Rectal smooth muscle tissue (tissue), 1 donor: ENCODE measurements at regions not wholly inside any gene's neighbourhood (a gene's known extent, or its start where the extent isn't known, plus 50 kb on each side); places are given as distances from the start of the nearest gene placed in this dataset.

Experiments used
- H3K27ac ChIP-seq: one replicate; pipeline ENCODE4 v1.7.0; 2013; ENCODE audit warnings: low read depth, low read length, inconsistent platforms
- H3K27me3 ChIP-seq: one replicate; pipeline ENCODE4 v1.7.0; 2013; ENCODE audit warnings: low read length; ENCODE audit not compliant: control insufficient read depth, insufficient read depth
- H3K36me3 ChIP-seq: one replicate; pipeline ENCODE4 v1.7.0; 2013; ENCODE audit warnings: low read length; ENCODE audit not compliant: control insufficient read depth, insufficient read depth
- H3K4me1 ChIP-seq: one replicate; pipeline ENCODE4 v1.7.0; 2013; ENCODE audit warnings: low read length; ENCODE audit not compliant: control insufficient read depth, insufficient read depth
- H3K4me3 ChIP-seq: one replicate; pipeline ENCODE4 v1.7.0; 2013; ENCODE audit warnings: low read length
- H3K9ac ChIP-seq: one replicate; pipeline ENCODE4 v1.7.0; 2013; ENCODE audit warnings: low read length

DNA sequence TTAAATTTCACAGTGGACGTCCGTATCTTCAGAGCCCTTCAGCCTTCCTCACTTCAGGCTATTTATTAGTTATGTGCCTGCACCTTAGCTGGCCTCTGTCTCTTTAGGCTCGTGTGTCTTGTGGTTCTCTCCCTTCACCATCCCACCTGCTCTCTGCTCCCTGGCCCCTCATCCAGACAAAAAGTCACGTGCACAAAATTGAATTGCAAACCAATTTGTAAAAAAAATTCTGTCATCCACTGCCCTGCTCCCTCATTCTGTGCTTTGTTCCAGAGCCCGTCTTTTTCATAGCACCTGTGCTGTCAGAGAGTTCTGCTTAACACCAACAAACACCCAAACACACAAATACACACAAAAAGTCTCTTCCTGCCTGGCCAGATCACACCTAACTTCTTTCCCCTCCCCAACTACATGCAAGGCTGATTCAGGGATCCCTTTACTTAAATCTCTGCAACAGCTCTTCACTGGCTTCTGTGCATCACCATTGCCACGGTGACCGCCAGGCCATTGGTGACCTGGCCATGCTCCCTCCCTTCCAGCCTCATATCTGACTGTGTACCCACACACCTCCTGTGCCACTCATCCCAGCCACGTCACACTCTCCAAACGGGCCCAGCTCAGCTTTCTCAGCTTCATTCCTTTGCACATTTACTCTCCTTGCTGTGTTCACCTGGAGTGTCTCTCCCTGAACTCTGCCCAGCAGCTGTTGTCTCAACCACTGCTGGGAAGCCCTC lies 205.7 kb downstream of the TTC8 start:
- no peak overlapping the region for H3K9ac ChIP-seq
- no peak overlapping the region for H3K4me3 ChIP-seq
- no peaks in the 10 kb centered on the region for H3K36me3 ChIP-seq
- peaks cover 4% of the 10 kb centered on the region for H3K27me3 ChIP-seq
- no peak overlapping the region for H3K27ac ChIP-seq
- H3K4me1 ChIP-seq = no peaks in the 10 kb centered on the region

DNA sequence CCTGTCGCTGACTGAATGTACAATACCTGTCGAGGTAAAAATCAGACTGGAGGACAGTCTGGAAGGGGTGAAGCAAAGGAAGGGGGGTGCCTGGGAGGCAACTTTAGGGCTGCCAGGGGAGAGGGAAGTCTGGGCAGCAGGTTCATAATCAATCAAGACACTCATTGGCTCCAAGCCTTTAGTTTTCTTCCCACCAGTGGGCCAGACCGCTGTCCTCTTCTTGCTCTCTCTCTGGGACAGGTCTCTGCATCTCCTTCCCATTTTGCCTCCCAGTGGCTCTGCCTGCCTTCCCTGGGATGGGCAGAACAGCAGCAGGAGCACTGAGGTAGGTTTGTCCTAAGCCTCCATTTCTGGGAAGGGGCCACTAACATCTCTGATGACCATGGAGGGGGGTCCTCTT lies 206.5 kb downstream of the TTC8 start:
- H3K9ac ChIP-seq = no peak overlapping the region
- H3K27me3 ChIP-seq = peaks cover 4% of the 10 kb centered on the region
- no peak overlapping the region for H3K27ac ChIP-seq
- H3K36me3 ChIP-seq = no peaks in the 10 kb centered on the region
- H3K4me1 ChIP-seq = no peaks in the 10 kb centered on the region
- H3K4me3 ChIP-seq = no peak overlapping the region

DNA sequence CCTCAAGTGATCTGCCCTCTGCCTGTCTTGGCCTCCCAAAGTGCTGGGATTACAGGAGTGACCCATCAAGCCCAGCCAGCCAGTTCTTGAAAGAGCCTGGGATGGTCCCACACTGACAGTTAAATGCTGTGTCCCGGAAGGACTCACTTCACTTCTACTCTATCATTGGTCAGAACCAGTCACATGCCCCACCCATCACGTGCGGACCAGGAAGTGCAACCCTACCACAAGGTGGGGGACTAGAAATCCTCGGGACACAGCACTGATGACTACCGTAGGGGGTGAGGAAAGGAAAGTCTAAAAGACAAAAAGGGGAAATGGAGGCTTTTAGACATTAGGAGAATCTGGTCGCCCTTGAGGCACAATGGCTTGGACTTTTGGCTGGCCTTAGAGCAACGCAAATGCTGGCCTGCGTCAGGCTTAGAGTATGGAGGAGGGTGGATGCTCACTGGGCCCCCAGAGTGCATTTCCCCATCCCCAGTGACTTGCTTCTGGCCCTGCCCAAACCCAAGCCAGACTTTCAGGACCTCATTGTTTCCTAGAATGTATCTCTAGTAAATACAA lies 207.7 kb downstream of the TTC8 start:
- Histone ChIP-seq H3K4me3 (no peak overlapping the region), H3K27me3 (peaks cover 4% of the 10 kb centered on the region), H3K36me3 (no peaks in the 10 kb centered on the region), H3K27ac (no peak overlapping the region), H3K9ac (no peak overlapping the region), H3K4me1 (no peaks in the 10 kb centered on the region)

DNA sequence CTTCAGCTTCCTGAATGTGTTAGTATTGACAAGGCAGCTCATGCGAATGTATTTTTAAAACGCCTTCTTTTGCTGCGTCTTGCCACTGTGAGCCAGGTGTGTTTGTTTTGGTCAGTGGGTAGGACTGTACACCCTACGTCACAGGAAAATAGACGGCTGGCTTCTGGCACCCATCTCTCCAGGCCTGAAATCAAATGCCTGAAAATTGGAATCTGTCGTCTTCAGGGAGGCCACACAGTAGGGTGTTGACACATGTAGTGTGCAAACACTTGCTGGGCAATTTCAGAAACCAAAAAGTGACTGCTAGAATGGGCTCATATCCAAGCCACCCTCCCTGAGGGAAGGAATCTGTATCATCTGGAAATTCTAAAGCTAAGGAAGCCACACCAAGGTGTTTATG lies 209.3 kb downstream of the TTC8 start:
- Histone ChIP-seq H3K36me3 (no peaks in the 10 kb centered on the region), H3K4me3 (no peak overlapping the region), H3K27me3 (peaks cover 4% of the 10 kb centered on the region), H3K4me1 (no peaks in the 10 kb centered on the region), H3K9ac (no peak overlapping the region), H3K27ac (no peak overlapping the region)

DNA sequence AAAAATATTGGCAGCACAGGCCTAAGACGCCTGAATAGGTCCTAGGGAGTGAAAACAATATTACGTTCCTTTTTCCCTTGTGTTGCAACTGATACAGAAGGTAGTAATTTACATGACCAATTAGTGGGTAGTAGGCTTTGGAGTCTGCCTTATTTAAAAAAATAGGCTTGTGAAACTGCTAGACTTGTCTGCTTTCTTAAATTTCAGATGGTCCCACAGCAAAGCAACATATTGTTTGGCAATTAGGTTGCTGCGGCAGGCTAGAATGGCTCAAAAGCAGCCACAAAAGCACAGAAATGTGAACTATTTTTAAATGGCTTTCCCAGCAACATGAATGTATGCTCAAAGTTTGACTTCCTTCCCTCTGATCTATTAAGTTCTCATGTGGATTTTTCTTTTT lies 211.9 kb downstream of the TTC8 start:
- H3K36me3 ChIP-seq = no peaks in the 10 kb centered on the region
- H3K27me3 ChIP-seq = no peaks in the 10 kb centered on the region
- H3K4me1 ChIP-seq = no peaks in the 10 kb centered on the region
- no peak overlapping the region for H3K9ac ChIP-seq
- H3K27ac ChIP-seq = no peak overlapping the region
- no peak overlapping the region for H3K4me3 ChIP-seq

DNA sequence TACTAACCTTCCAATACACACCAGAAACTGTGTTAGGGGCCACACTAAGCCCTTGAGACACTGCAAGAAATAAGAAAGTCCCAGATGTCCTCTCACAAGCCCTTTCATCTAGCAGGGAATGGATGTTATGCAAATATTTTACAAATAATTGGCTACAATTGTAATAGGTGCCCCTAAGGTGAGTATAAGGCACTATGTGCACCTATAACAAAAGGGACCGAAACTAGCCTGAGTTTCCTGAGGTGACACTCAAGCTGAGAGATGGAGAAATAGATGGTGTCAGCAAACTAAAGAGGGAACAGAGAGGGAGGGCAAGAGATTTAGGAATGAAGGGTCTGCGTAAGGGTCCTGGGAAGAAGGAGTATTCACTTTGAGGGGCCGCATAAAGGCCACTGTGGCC lies 212.6 kb downstream of the TTC8 start:
- H3K27ac ChIP-seq = no peak overlapping the region
- H3K9ac ChIP-seq = no peak overlapping the region
- no peaks in the 10 kb centered on the region for H3K4me1 ChIP-seq
- no peaks in the 10 kb centered on the region for H3K27me3 ChIP-seq
- no peaks in the 10 kb centered on the region for H3K36me3 ChIP-seq
- no peak overlapping the region for H3K4me3 ChIP-seq

DNA sequence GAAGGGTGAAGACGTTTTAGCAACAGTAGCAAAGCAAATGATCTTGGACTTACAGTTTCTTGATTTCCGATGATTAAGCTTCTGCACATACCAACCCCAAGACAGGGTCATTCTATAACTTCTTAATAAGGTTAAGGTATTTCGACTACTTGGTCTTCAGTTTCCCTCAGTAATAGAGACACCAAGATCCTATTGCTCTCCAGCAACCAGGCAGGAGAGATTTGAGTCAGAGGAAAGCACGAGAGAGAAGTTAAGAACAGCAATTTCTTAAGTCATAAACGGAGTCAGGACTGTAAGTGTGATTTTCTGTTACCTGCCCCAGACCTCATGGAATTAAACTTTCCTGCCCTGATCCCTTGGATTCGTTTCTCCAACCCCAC lies 215.6 kb downstream of the TTC8 start:
- no peaks in the 10 kb centered on the region for H3K36me3 ChIP-seq
- no peak overlapping the region for H3K9ac ChIP-seq
- no peaks in the 10 kb centered on the region for H3K4me1 ChIP-seq
- no peaks in the 10 kb centered on the region for H3K27me3 ChIP-seq
- peak overlapping the region; percentile 80 for H3K27ac ChIP-seq
- H3K4me3 ChIP-seq = no peak overlapping the region

DNA sequence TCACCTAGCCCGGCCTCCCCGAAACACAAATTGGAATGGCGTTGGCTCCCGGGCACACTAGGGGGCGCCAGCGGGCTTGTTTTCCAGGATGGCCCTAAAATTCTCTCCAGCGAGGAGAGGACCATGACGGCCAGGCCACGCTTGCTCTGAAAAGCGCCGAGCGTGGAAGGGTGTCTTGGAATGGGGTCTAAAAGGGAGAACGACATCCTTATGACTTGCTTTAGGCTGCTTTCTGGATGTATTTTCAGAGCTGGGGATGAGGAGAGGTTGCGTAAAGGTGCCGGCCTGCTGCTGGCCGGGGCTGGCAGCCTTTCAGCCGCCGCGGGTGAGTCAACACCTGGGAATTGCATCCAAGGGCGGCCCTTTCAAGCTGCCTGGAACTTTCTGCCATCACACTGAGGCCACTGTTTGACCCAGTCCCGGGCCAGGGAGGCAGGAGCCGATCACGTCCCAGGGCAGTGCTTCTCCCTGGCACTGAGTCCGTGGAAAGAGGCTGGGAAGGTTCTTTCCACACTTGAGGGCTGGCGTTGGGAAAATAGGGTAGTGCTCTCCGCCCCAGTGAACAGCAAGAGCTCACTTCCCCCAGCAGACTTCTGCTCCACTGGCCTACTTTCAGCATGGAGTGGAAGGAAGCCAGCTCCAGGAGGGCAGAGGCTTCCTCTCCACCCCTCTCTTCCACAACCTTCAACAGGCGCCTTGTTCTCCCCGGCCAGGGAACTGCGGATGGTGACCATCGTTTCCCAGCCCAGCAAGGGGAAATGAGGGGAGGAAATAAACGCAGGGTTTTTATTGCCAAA lies 216.2 kb downstream of the TTC8 start:
- no peaks in the 10 kb centered on the region for H3K27me3 ChIP-seq
- H3K9ac ChIP-seq = peak overlapping the region; percentile 19
- no peaks in the 10 kb centered on the region for H3K36me3 ChIP-seq
- H3K4me3 ChIP-seq = peak overlapping the region; percentile 67
- H3K4me1 ChIP-seq = no peaks in the 10 kb centered on the region
- peak overlapping the region; percentile 80 for H3K27ac ChIP-seq

DNA sequence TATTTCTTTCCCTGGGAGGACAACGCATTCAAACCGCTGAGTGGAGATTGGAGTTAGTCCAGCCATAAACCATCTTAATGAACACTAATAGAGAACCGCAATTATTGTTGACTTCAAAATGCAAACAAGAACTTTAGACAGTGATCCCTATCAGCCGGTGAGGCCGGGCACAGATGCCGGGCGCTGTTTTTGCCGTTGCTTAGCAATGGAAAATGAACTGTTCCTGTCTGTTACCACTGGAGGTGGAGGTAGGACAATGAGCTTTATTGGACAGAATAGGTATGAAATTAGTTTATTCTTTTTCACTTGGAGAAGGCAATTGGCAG lies 216.8 kb downstream of the TTC8 start:
- H3K27ac ChIP-seq = peak overlapping the region; percentile 80

DNA sequence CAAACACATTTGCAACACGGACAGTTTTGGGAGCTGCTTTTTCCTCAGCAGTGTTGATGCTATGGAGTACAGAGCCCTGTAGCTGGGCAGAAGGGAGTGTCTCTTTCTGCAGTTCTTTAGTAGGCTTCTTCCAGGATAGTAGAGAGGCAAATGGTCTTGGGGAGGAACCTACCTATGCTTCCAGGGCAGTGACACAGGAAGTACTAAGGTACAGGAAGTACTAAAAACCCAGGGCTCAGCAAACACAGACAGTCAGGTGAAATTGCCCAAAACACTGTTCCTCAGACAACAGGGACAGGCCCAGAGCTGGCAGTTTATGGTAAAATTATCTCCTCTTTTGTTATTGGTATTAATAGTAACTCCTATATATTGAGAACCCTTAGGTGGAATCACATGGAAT lies 217.6 kb downstream of the TTC8 start:
- no peaks in the 10 kb centered on the region for H3K36me3 ChIP-seq
- no peak overlapping the region for H3K9ac ChIP-seq

More for the DNA sequence above, 216.8 kb downstream of the TTC8 start:
- H3K9ac ChIP-seq = no peak overlapping the region
- H3K4me1 ChIP-seq = no peaks in the 10 kb centered on the region
- H3K4me3 ChIP-seq = peak overlapping the region; percentile 67
- no peaks in the 10 kb centered on the region for H3K27me3 ChIP-seq
- no peaks in the 10 kb centered on the region for H3K36me3 ChIP-seq

DNA sequence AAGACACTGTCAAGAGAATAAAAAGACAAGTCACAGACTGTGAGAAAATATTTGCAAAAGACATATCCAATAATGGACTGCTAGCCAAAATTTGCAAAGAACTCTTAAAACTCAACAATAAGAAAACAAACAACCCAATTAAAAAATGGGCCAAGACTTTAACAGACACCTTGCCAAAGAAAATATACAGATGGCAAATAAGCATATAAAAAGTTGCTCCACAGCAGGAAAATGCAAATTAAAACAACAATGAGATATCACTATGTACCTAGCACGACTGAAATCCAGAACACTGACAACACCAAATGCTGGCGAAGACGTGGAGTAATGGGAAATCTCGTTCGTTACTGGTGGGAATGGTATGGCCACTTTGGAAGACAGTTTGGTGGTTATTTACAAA lies 228.9 kb downstream of the TTC8 start:
- Histone ChIP-seq H3K4me3 (no peak overlapping the region), H3K27me3 (no peaks in the 10 kb centered on the region), H3K27ac (no peak overlapping the region), H3K4me1 (no peaks in the 10 kb centered on the region), H3K9ac (no peak overlapping the region), H3K36me3 (no peaks in the 10 kb centered on the region)

More for the DNA sequence above, 217.6 kb downstream of the TTC8 start:
- no peak overlapping the region for H3K27ac ChIP-seq
- no peaks in the 10 kb centered on the region for H3K27me3 ChIP-seq
- no peaks in the 10 kb centered on the region for H3K4me1 ChIP-seq
- no peak overlapping the region for H3K4me3 ChIP-seq

DNA sequence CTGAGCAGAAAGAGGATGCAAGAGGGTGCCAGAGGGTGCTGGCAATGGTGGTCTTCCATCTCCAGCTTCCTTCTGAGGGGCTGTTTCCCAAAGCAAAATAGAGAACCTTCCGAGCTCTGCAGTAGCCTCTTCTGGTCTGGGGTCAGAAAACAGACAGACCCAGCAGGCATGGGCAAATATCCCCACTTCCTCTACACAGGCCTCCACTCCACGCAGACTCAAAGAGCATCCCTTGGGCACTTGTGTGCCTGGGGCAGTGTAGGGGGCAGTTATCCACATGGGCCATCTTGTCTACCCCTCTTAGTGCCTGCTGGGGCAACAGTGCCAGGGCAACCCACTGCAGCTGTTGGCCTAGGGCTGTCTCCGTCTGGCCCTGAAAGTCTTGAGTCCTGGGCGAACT lies 231.9 kb downstream of the TTC8 start:
- H3K4me1 ChIP-seq = no peaks in the 10 kb centered on the region
- no peak overlapping the region for H3K27ac ChIP-seq
- no peaks in the 10 kb centered on the region for H3K27me3 ChIP-seq
- no peak overlapping the region for H3K4me3 ChIP-seq
- no peak overlapping the region for H3K9ac ChIP-seq
- H3K36me3 ChIP-seq = no peaks in the 10 kb centered on the region

DNA sequence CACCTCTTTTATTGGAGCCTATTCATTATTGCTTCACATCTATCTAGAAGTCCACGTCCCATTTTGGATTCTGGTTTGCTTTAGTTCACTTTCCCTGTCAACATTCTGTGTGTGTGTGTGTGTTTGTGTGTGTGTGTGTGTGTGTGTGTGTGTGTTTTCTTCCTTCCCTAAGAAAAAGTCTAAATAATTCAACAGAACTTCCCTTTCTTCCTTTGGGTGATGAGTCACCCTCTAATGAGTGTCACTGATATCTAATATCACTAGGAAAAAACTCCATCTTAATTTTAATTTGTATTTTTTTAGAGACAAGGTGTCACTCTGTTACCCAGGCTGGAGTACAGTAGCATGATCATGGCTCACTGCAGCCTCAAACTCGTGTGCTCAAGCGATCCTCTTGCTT lies 234.2 kb downstream of the TTC8 start:
- H3K27ac ChIP-seq = no peak overlapping the region
- no peaks in the 10 kb centered on the region for H3K36me3 ChIP-seq
- no peak overlapping the region for H3K9ac ChIP-seq
- no peaks in the 10 kb centered on the region for H3K4me1 ChIP-seq
- no peak overlapping the region for H3K4me3 ChIP-seq
- H3K27me3 ChIP-seq = no peaks in the 10 kb centered on the region
